ENCODE measurements at regions not wholly inside any gene's neighbourhood (a gene's known extent, or its start where the extent isn't known, plus 50 kb on each side); places are given as distances from the start of the nearest gene placed in this dataset.

DNA sequence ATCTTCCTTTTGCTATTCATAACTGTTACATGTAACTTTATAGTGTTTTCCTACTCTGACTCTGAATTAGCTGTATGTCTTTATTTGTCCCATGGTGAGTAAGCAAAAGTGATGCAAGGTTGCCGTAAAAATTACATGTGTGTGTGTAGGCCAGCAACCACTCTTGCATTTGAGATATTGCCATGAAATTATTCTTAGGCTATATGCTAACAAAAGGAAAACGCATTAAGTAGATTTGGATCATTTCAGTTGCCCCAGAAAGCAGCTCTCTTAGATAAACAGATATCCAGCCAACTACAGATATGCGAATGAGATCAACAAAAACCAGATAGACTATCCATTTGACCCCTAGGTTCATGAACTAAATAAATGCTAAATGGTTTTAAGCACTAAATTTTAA, 73.6 kb downstream of the CYLC2 start:
- DNase-seq = no peak
- H3K27me3 ChIP-seq = no peaks in the 10 kb centered on the region
- no peak overlapping the region for H3K27ac ChIP-seq
- intact Hi-C loops (cut with DNase I) = no loop called here
- H3K4me1 ChIP-seq = no peaks in the 10 kb centered on the region
- H3K36me3 ChIP-seq = no peaks in the 10 kb centered on the region
- TF ChIP-seq, protein P1, sequence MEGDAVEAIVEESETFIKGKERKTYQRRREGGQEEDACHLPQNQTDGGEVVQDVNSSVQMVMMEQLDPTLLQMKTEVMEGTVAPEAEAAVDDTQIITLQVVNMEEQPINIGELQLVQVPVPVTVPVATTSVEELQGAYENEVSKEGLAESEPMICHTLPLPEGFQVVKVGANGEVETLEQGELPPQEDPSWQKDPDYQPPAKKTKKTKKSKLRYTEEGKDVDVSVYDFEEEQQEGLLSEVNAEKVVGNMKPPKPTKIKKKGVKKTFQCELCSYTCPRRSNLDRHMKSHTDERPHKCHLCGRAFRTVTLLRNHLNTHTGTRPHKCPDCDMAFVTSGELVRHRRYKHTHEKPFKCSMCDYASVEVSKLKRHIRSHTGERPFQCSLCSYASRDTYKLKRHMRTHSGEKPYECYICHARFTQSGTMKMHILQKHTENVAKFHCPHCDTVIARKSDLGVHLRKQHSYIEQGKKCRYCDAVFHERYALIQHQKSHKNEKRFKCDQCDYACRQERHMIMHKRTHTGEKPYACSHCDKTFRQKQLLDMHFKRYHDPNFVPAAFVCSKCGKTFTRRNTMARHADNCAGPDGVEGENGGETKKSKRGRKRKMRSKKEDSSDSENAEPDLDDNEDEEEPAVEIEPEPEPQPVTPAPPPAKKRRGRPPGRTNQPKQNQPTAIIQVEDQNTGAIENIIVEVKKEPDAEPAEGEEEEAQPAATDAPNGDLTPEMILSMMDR (IDR thresholded peaks at IDR 0.05) = no peak
- peaks cover 0 to 3% of the 10 kb centered on the region in 2 donors for H3K9me3 ChIP-seq
- no peak overlapping the region for H3K4me3 ChIP-seq
- ATAC-seq = no peak

DNA sequence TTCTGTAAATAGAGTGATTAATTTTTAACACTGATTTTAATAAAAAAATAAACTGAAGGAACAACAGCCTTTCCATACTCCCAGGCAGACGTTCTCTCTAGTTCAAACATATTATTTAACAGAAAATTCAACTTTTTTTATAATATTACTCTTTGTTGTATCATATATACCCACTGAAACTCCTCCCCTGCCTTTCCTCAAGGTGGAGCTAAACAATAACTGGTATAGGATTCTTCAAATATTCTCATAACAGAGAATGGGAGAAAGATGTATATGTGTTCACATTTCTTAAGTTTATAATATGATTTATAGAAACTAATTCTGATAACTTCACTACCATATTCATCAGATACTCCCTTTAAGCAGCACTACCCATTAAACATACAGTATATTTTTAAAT, 83.4 kb downstream of the CYLC2 start:
- Histone ChIP-seq H3K27me3 (no peaks in the 10 kb centered on the region), H3K4me1 (no peaks in the 10 kb centered on the region), H3K9me3 (peaks cover 0 to 5% of the 10 kb centered on the region in 2 donors), H3K4me3 (no peak overlapping the region), H3K36me3 (no peaks in the 10 kb centered on the region), H3K27ac (no peak overlapping the region)
- ATAC-seq (no peak), DNase-seq (no peak)
- intact Hi-C loops (cut with DNase I) = no loop called here
- TF ChIP-seq, protein P1 (IDR thresholded peaks at IDR 0.05) = no peak

GRCh38 chr9:103082494-103082893, 87.4 kb downstream of the CYLC2 start:
- Histone ChIP-seq H3K27ac (no peak overlapping the region), H3K27me3 (no peaks in the 10 kb centered on the region), H3K9me3 (no peaks in the 10 kb centered on the region), H3K4me3 (no peak overlapping the region), H3K36me3 (no peaks in the 10 kb centered on the region), H3K4me1 (no peaks in the 10 kb centered on the region)
- intact Hi-C loops (cut with DNase I) = loop anchor here in 1 of 2 donors (10.0 kb wide), 1 partner anchor 62 kb away; no protein-coding TSS in a partner anchor
- ATAC-seq (no peak), DNase-seq (no peak)
- TF ChIP-seq, protein P1 (IDR thresholded peaks at IDR 0.05) = no peak

DNA sequence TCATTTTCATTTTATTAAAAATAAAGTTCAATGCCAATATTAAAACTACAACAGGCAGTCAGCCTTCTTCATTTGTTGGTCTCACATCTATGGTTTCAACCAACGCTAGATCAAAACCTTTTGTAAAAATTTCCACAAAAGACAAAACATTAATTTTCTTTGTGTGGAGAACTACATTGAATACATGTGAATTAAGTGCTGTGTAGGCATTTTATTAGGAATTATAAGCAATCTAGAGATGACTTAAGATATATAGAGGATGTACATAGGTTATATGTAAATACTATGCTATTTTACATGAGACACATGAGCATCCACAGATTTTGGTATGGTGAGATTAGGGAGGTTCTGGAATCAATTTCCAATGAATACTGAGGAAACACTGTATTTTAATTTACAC, 94.2 kb downstream of the CYLC2 start:
- H3K9me3 ChIP-seq = no peaks in the 10 kb centered on the region
- no peaks in the 10 kb centered on the region for H3K27me3 ChIP-seq
- H3K4me1 ChIP-seq = no peaks in the 10 kb centered on the region
- no peak overlapping the region for H3K4me3 ChIP-seq
- no peaks in the 10 kb centered on the region for H3K36me3 ChIP-seq
- TF ChIP-seq, protein P1 (IDR thresholded peaks at IDR 0.05) = no peak
- intact Hi-C loops (cut with DNase I) = loop anchor here in 1 of 2 donors (10.0 kb wide), 1 partner anchor 55 kb away; no protein-coding TSS in a partner anchor
- DNase-seq (no peak), ATAC-seq (no peak)
- no peak overlapping the region for H3K27ac ChIP-seq

DNA sequence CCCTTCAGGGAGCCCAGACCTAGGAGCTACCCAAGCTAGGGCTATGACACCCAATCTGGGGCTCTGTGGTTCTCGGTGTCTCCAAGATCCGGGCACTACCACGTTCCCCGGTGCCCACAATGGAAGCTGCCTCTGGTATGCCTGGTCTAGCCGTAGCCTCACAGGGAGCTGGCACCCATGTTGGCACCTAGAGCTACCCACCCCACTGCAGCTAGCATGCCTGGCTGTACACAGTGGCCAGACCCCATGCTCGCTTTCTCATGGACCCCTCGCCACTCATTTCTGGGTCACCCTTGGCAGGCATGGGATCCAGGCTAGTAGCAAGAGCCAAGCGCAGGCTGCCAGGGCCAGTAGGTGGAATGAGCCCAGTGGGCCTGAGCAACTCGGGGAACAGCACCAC, 109.0 kb downstream of the CYLC2 start:
- TF ChIP-seq, protein P1 (IDR thresholded peaks at IDR 0.05) = no peak
- ATAC-seq (no peak), DNase-seq (peak in 1 of 4 donors; percentile 36)
- H3K9me3 ChIP-seq = peaks cover 0 to under 1% of the 10 kb centered on the region in 2 donors
- intact Hi-C loops (cut with DNase I) = no loop called here
- H3K4me1 ChIP-seq = no peaks in the 10 kb centered on the region
- no peaks in the 10 kb centered on the region for H3K27me3 ChIP-seq
- H3K4me3 ChIP-seq = no peak overlapping the region
- no peaks in the 10 kb centered on the region for H3K36me3 ChIP-seq
- no peak overlapping the region for H3K27ac ChIP-seq
